ENCODE measurements at regions not wholly inside any gene's neighbourhood (a gene's known extent, or its start where the extent isn't known, plus 50 kb on each side); places are given as distances from the start of the nearest gene placed in this dataset.
"Not testable (repeated sequence)": the region's sequence is repeated elsewhere in the genome, so short reads cannot be mapped to it uniquely, and the experiment has no call there.

GRCh38 chr2:172261292-172261691 lies 158.6 kb upstream of the DLX2 start:
- no peak for DNase-seq (ENCODE audit: low spot score)

- DNase-seq (ENCODE audit: low spot score) = no peak
Observed at GRCh38 chr2:172262486-172262885, 159.8 kb upstream of the DLX2 start.

GRCh38 chr2:172264820-172265219 lies 162.1 kb upstream of the DLX2 start:
- not testable (repeated sequence) for DNase-seq (ENCODE audit: low spot score)

- DNase-seq (ENCODE audit: low spot score) = not testable (repeated sequence)
Observed at GRCh38 chr2:172269507-172270244, 157.7 kb upstream of the ITGA6 start.

- DNase-seq (ENCODE audit: low spot score) = no peak
Observed at GRCh38 chr2:172270278-172271079, 156.9 kb upstream of the ITGA6 start.

- DNase-seq (ENCODE audit: low spot score) = no peak
Observed at GRCh38 chr2:172273910-172274571, 153.3 kb upstream of the ITGA6 start.

GRCh38 chr2:172275239-172275638 lies 152.1 kb upstream of the ITGA6 start:
- DNase-seq (ENCODE audit: low spot score) = no peak

GRCh38 chr2:172276961-172277360 lies 150.4 kb upstream of the ITGA6 start:
- DNase-seq (ENCODE audit: low spot score) = no peak

- no peak for DNase-seq (ENCODE audit: low spot score)
Observed at GRCh38 chr2:172278667-172279066, 148.7 kb upstream of the ITGA6 start.

- no peak for DNase-seq (ENCODE audit: low spot score)
Observed at GRCh38 chr2:172279214-172279613, 148.2 kb upstream of the ITGA6 start.

- no peak for DNase-seq (ENCODE audit: low spot score)
Observed at GRCh38 chr2:172279813-172280212, 147.6 kb upstream of the ITGA6 start.

GRCh38 chr2:172280571-172281361 lies 146.6 kb upstream of the ITGA6 start:
- DNase-seq (ENCODE audit: low spot score) = no peak

- no peak for DNase-seq (ENCODE audit: low spot score)
Observed at GRCh38 chr2:172281648-172282570, 145.5 kb upstream of the ITGA6 start.

- no peak for DNase-seq (ENCODE audit: low spot score)
Observed at GRCh38 chr2:172282944-172283343, 144.4 kb upstream of the ITGA6 start.

- DNase-seq (ENCODE audit: low spot score) = no peak
Observed at GRCh38 chr2:172283476-172283875, 143.9 kb upstream of the ITGA6 start.

GRCh38 chr2:172284209-172284608 lies 143.2 kb upstream of the ITGA6 start:
- no peak for DNase-seq (ENCODE audit: low spot score)

GRCh38 chr2:172285010-172285621 lies 142.3 kb upstream of the ITGA6 start:
- DNase-seq (ENCODE audit: low spot score) = no peak

- no peak for DNase-seq (ENCODE audit: low spot score)
Observed at GRCh38 chr2:172285760-172286159, 141.6 kb upstream of the ITGA6 start.

GRCh38 chr2:172287190-172287589 lies 140.2 kb upstream of the ITGA6 start:
- DNase-seq (ENCODE audit: low spot score) = no peak

GRCh38 chr2:172287605-172288315 lies 139.6 kb upstream of the ITGA6 start:
- no peak for DNase-seq (ENCODE audit: low spot score)

All from CD4-positive, alpha-beta T cell treated with Interleukin-15 for 4 hours (primary cell).